ENCODE measurements at regions not wholly inside any gene's neighbourhood (a gene's known extent, or its start where the extent isn't known, plus 50 kb on each side); places are given as distances from the start of the nearest gene placed in this dataset.

GRCh38 chr2:234751275-234751973 lies 200.4 kb upstream of the SH3BP4 start:
- TF ChIP-seq RELA (CRISPR knock-in tag; IDR thresholded peaks at IDR 0.05; ENCODE audit: borderline replicate concordance): no peak
- TF ChIP-seq FOXP4 (CRISPR knock-in tag; IDR thresholded peaks at IDR 0.05): no peak
- TF ChIP-seq CTCF (IDR thresholded peaks at IDR 0.05): no peak
- no peak for TF ChIP-seq ELF4 (CRISPR knock-in tag; IDR thresholded peaks at IDR 0.05; ENCODE audit: low read depth)
- TF ChIP-seq USF1 (CRISPR knock-in tag; IDR thresholded peaks at IDR 0.05): no peak
- no peak for TF ChIP-seq CREB1 (CRISPR knock-in tag; IDR thresholded peaks at IDR 0.05)

All from WTC11 (cell line).